IMR-90 (cell line): ENCODE measurements at regions not wholly inside any gene's neighbourhood (a gene's known extent, or its start where the extent isn't known, plus 50 kb on each side); places are given as distances from the start of the nearest gene placed in this dataset.

Experiments used
- ATAC-seq: fragments of 200-7000 bp; cut with Tn5 transposase; 2 replicates; pipeline ENCODE4 v1.9.1; 2020; ENCODE audit warnings: low read depth, mild to moderate bottlenecking, moderate library complexity
- BruUV-seq: library from RNA; stranded (reverse); fragments of 400-500 nt; replicated peaks from 2 replicates; lab custom pipeline; 2021; lab: Mats Ljungman, UMichigan
- CTCF ChIA-PET: fragments of 300-600 bp; formaldehyde crosslinking; extraction: SDS; loops from one replicate; lab custom pipeline; 2021; ENCODE audit warnings: antibody characterized with exemption; lab: Yijun Ruan, JAX
- POLR2A ChIA-PET: fragments of 300-600 bp; sonication (Branson Sonifier 250); formaldehyde crosslinking; loops from one replicate; lab custom pipeline; 2022; ENCODE audit warnings: antibody characterized with exemption; ENCODE audit not compliant: unreplicated experiment; lab: Charles Lee
- DNase-seq: peaks from one replicate; pipeline ENCODE4 v3.0.0; 2013
- H2AFZ ChIP-seq: replicated peaks from 2 replicates; pipeline ENCODE3; 2013; ENCODE audit warnings: low read length, mild to moderate bottlenecking; ENCODE audit not compliant: poor library complexity
- H2AK5ac ChIP-seq: 2 replicates; pipeline ENCODE4 v1.6.1; 2013; ENCODE audit warnings: low read depth, low read length, inconsistent platforms
- H2AK9ac ChIP-seq: replicated peaks from 2 replicates; pipeline ENCODE3; 2013; ENCODE audit warnings: mild to moderate bottlenecking, low read depth, low read length, moderate library complexity; ENCODE audit not compliant: poor library complexity
- H2BK120ac ChIP-seq: 2 replicates; pipeline ENCODE4 v1.6.1; 2013; ENCODE audit warnings: low read depth, low read length, inconsistent platforms
- H2BK15ac ChIP-seq: 3 replicates; pipeline ENCODE4 v1.6.1; 2013; ENCODE audit warnings: low read depth, low read length, inconsistent platforms
- H2BK20ac ChIP-seq: 2 replicates; pipeline ENCODE4 v1.6.1; 2013; ENCODE audit warnings: low read depth, mild to moderate bottlenecking, inconsistent platforms, low read length, moderate library complexity
- H2BK5ac ChIP-seq: 2 replicates; pipeline ENCODE4 v1.6.1; 2013; ENCODE audit warnings: mild to moderate bottlenecking, low read depth, low read length, inconsistent platforms; ENCODE audit not compliant: poor library complexity, severe bottlenecking
- H3K14ac ChIP-seq: replicated peaks from 2 replicates; pipeline ENCODE4 v1.6.1; 2013; ENCODE audit warnings: low read depth, low read length, inconsistent platforms
- H3K18ac ChIP-seq: 2 replicates; pipeline ENCODE4 v1.6.1; 2013; ENCODE audit warnings: low read depth, low read length, control low read depth
- H3K23ac ChIP-seq: 2 replicates; pipeline ENCODE4 v1.6.1; 2013; ENCODE audit warnings: low read depth, low read length, inconsistent platforms
- H3K27ac ChIP-seq: 2 replicates; pipeline ENCODE4 v1.5.1; 2013; ENCODE audit warnings: mild to moderate bottlenecking, control low read depth, low read length; ENCODE audit not compliant: insufficient read depth
- H3K27me3 ChIP-seq: 2 replicates; pipeline ENCODE4 v1.6.1; 2013; ENCODE audit warnings: low read length; ENCODE audit not compliant: control insufficient read depth, insufficient read depth
- H3K36me3 ChIP-seq: 2 replicates; pipeline ENCODE4 v1.6.1; 2013; ENCODE audit warnings: low read length, mixed read lengths; ENCODE audit not compliant: control insufficient read depth, insufficient read depth
- H3K4ac ChIP-seq: 2 replicates; pipeline ENCODE4 v1.6.1; 2013; ENCODE audit warnings: low read depth, low read length, inconsistent platforms
- H3K4me1 ChIP-seq: 2 replicates; pipeline ENCODE4 v1.6.1; 2013; ENCODE audit warnings: low read length, mixed read lengths; ENCODE audit not compliant: control insufficient read depth, insufficient read depth
- H3K4me2 ChIP-seq: 2 replicates; pipeline ENCODE4 v1.6.1; 2013; ENCODE audit warnings: low read depth, mild to moderate bottlenecking, control low read depth, low read length, moderate library complexity
- H3K4me3 ChIP-seq: 2 replicates; pipeline ENCODE4 v1.5.1; 2013; ENCODE audit warnings: low read depth, mild to moderate bottlenecking, control low read depth, low read length, moderate library complexity; ENCODE audit not compliant: insufficient read depth
- H3K56ac ChIP-seq: 2 replicates; pipeline ENCODE4 v1.6.1; 2013; ENCODE audit warnings: low read length, inconsistent platforms; ENCODE audit not compliant: insufficient read depth; ENCODE audit errors: extremely low read depth
- H3K79me1 ChIP-seq, 2 experiments: 2 replicates each; pipeline ENCODE4 v1.6.1; 2013; ENCODE audit warnings: low read length in 2 of 2, inconsistent platforms in 1 of 2, low read depth in 1 of 2
- H3K9ac ChIP-seq: 2 replicates; pipeline ENCODE4 v1.6.1; 2013; ENCODE audit warnings: low read depth, low read length, control low read depth
- H3K9me1 ChIP-seq: 2 replicates; pipeline ENCODE4 v1.6.1; 2013; ENCODE audit warnings: low read length, inconsistent platforms; ENCODE audit not compliant: insufficient read depth
- H3K9me3 ChIP-seq: 2 replicates; pipeline ENCODE4 v1.6.1; 2013; ENCODE audit warnings: low read length; ENCODE audit not compliant: control insufficient read depth, insufficient read depth
- H4K20me1 ChIP-seq: 2 replicates; pipeline ENCODE4 v1.6.1; 2013; ENCODE audit warnings: low read length, inconsistent platforms; ENCODE audit not compliant: insufficient read depth
- H4K5ac ChIP-seq: 2 replicates; pipeline ENCODE4 v1.6.1; 2013; ENCODE audit warnings: mild to moderate bottlenecking, low read depth, low read length, control low read depth
- H4K8ac ChIP-seq, 2 experiments: 2 replicates each; pipeline ENCODE4 v1.6.1; 2013; ENCODE audit warnings: low read depth in 2 of 2, low read length in 2 of 2, control low read depth in 1 of 2, inconsistent platforms in 1 of 2
- H4K91ac ChIP-seq: 2 replicates; pipeline ENCODE4 v1.6.1; 2013; ENCODE audit warnings: low read depth, low read length, inconsistent platforms; ENCODE audit not compliant: insufficient read depth
- CEBPB ChIP-seq: IDR thresholded peaks from 2 replicates; pipeline ENCODE4 v1.6.1; 2012; ENCODE audit warnings: low read depth, low read length, improper control_type of control experiment
- CTCF ChIP-seq: conservative IDR thresholded peaks from 2 replicates; pipeline ENCODE4 v1.5.1; 2012; ENCODE audit warnings: mild to moderate bottlenecking, low read depth, low read length, improper control_type of control experiment
- FOS ChIP-seq: fragments of 150-350 bp; IDR thresholded peaks from 2 replicates; pipeline ENCODE4 v1.6.1; 2016; ENCODE audit warnings: low read depth, low read length
- MXI1 ChIP-seq: IDR thresholded peaks from 2 replicates; pipeline ENCODE4 v1.6.1; 2012; ENCODE audit warnings: low read depth, mild to moderate bottlenecking, low read length, moderate library complexity, borderline replicate concordance
- RFX5 ChIP-seq: IDR thresholded peaks from 2 replicates; pipeline ENCODE4 v1.8.0; 2012; ENCODE audit warnings: low read depth, mild to moderate bottlenecking, low read length, moderate library complexity
- WGBS, 2 experiments: methylation state at CpG; one replicate each; pipeline versions ENCODE4 v1.1.5 to v1.1.7; 2013; ENCODE audit warnings: missing lambda C conversion rate in 2 of 2; ENCODE audit not compliant: insufficient read length in 1 of 2; ENCODE audit errors: extremely low coverage in 2 of 2; 5-methylcytosine and 5-hydroxymethylcytosine counted together
- dilution Hi-C: fragments of 300-500 bp; cut with HindIII; formaldehyde crosslinking; loops from one replicate; pipeline ENCODE4 v1.14.3; 2018; ENCODE audit warnings: low sequenced_read_pairs; ENCODE audit not compliant: unreplicated experiment
- in situ Hi-C: fragments of 300-500 bp; cut with MboI; formaldehyde crosslinking; loops from 3 replicates; pipeline ENCODE4 v1.14.3; 2019; ENCODE audit warnings: low sequenced_read_pairs, inconsistent platforms, mixed read lengths
- intact Hi-C: fragments of 100-400 bp; cut with micrococcal nuclease; formaldehyde crosslinking; loops from 2 replicates; pipeline ENCODE4 v1.10.0; 2022

- no peaks in the 10 kb centered on the region for H3K4me1 ChIP-seq
- H3K9me3 ChIP-seq: peaks cover 15% of the 10 kb centered on the region
- H2BK120ac ChIP-seq: no peak overlapping the region
- no peak overlapping the region for H3K56ac ChIP-seq
- ChIA-PET CTCF (no interaction called here), POLR2A (interaction anchor here (0.7 kb wide), 1 partner anchor 334 kb away, joined by 7 read pairs; no protein-coding TSS in a partner anchor)
- no peak overlapping the region for H3K4ac ChIP-seq
- no peaks in the 10 kb centered on the region for H3K36me3 ChIP-seq
- no peak overlapping the region for H4K5ac ChIP-seq
- H3K79me1 ChIP-seq: no peaks in the 10 kb centered on the region
- in situ Hi-C loops: no loop called here
- no peak overlapping the region for H3K14ac ChIP-seq
- H2BK15ac ChIP-seq: no peak overlapping the region
- no peak overlapping the region for H2AK5ac ChIP-seq
- no peak overlapping the region for H3K4me2 ChIP-seq
- no peak overlapping the region for H3K27ac ChIP-seq
- no peak for TF ChIP-seq CEBPB
- TF ChIP-seq FOS: no peak
- no peak for TF ChIP-seq CTCF
- TF ChIP-seq RFX5: no peak
- no peak for TF ChIP-seq MXI1
- no TSS peak for BruUV-seq
- dilution Hi-C loops: no loop called here
- H4K8ac ChIP-seq: no peak overlapping the region
- H3K9me1 ChIP-seq: no peaks in the 10 kb centered on the region
- no peak overlapping the region for H3K9ac ChIP-seq
- no peak overlapping the region for H2BK20ac ChIP-seq
- WGBS, 2 experiments: 87% methylated on average over 11 of the region's 26 CpGs; no CpG with 5 or more reads in 1 of the 2 experiments
- no peaks in the 10 kb centered on the region for H4K20me1 ChIP-seq
- no peak overlapping the region for H2AK9ac ChIP-seq
- H3K27me3 ChIP-seq: no peaks in the 10 kb centered on the region
- intact Hi-C loops: no loop called here
- no peak for DNase-seq
- H3K18ac ChIP-seq: no peak overlapping the region
- H3K23ac ChIP-seq: no peak overlapping the region
- no peak overlapping the region for H3K4me3 ChIP-seq
- no peak overlapping the region for H2BK5ac ChIP-seq
- no peak for ATAC-seq
- no peak overlapping the region for H2AFZ ChIP-seq
- H4K91ac ChIP-seq: no peak overlapping the region
These were observed 97.2 kb upstream of the ARHGEF7 start for GRCh38 chr13:111017755-111018459.
